A549 (cell line): ENCODE measurements at regions not wholly inside any gene's neighbourhood (a gene's known extent, or its start where the extent isn't known, plus 50 kb on each side); places are given as distances from the start of the nearest gene placed in this dataset.

ENCODE experiments used
- CEBPB ChIP-seq, 2 experiments: fragments of >200 bp in 1 of 2; sonication (Bioruptor Twin) in 1 of 2; formaldehyde crosslinking in 1 of 2; IDR thresholded peaks; 2 replicates each; pipeline ENCODE4 v1.6.1; 2012 to 2016
- TF ChIP-seq, protein P1 (sequence below): fragments of >200 bp; sonication (Bioruptor Twin); formaldehyde crosslinking; IDR thresholded peaks from 3 replicates; pipeline ENCODE4 v1.5.1; 2016

DNA sequence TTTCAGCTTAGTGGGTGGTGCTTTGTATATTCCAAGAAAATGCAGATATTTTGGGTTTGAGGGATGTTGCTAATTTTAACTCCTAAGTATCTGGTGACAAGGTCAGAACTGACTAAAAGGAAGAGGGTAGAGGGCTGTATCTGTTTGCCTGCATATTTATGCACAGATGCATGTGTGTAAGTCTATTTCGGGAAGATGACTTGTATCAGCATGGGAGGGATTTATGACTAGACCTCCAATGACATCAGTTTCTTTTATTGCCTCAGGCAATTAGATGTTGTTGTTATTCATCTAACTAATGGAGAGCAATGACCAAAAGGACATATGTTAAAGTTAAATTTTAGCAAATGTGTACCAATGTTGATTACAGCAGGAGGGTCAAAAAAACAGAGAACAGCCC lies 734.3 kb downstream of the QKI start:
- TF ChIP-seq CEBPB (IDR thresholded peaks at IDR 0.05), result no peak
- TF ChIP-seq, protein P1, sequence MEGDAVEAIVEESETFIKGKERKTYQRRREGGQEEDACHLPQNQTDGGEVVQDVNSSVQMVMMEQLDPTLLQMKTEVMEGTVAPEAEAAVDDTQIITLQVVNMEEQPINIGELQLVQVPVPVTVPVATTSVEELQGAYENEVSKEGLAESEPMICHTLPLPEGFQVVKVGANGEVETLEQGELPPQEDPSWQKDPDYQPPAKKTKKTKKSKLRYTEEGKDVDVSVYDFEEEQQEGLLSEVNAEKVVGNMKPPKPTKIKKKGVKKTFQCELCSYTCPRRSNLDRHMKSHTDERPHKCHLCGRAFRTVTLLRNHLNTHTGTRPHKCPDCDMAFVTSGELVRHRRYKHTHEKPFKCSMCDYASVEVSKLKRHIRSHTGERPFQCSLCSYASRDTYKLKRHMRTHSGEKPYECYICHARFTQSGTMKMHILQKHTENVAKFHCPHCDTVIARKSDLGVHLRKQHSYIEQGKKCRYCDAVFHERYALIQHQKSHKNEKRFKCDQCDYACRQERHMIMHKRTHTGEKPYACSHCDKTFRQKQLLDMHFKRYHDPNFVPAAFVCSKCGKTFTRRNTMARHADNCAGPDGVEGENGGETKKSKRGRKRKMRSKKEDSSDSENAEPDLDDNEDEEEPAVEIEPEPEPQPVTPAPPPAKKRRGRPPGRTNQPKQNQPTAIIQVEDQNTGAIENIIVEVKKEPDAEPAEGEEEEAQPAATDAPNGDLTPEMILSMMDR, result no peak
